ENCODE measurements at regions not wholly inside any gene's neighbourhood (a gene's known extent, or its start where the extent isn't known, plus 50 kb on each side); places are given as distances from the start of the nearest gene placed in this dataset.

DNA sequence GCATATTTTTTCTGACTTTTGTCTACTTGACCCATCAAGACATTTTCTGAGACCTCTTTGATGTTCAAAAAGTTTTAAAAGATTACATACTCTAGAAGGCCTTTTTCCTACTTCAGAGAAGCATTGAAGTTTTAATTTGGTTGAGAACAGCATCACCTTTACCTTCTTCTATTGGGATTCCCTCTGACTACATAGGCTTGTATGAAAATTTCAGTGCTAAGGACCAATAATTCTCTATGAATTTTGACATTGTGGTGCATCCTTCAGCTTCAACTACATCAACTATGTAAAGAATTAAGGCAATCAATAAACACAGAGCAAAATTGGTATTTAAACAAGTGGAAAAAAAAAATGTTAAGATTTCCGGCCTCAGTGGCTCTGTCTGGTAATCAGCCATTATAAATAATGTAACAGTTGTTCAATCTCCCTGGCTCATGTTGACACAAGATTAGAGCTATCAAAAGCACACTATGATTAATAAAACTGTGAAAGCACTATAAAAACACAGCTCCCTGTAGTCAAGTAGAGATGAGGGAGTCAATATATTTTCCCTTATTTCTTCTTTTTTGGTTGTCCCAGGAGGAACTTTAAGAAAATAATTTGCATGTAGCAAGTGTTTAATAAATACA lies 627.0 kb upstream of the SYT4 start:
- TF ChIP-seq, protein P1, sequence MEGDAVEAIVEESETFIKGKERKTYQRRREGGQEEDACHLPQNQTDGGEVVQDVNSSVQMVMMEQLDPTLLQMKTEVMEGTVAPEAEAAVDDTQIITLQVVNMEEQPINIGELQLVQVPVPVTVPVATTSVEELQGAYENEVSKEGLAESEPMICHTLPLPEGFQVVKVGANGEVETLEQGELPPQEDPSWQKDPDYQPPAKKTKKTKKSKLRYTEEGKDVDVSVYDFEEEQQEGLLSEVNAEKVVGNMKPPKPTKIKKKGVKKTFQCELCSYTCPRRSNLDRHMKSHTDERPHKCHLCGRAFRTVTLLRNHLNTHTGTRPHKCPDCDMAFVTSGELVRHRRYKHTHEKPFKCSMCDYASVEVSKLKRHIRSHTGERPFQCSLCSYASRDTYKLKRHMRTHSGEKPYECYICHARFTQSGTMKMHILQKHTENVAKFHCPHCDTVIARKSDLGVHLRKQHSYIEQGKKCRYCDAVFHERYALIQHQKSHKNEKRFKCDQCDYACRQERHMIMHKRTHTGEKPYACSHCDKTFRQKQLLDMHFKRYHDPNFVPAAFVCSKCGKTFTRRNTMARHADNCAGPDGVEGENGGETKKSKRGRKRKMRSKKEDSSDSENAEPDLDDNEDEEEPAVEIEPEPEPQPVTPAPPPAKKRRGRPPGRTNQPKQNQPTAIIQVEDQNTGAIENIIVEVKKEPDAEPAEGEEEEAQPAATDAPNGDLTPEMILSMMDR (IDR thresholded peaks at IDR 0.05), result no peak
- no peak for TF ChIP-seq POLR2AphosphoS5 (IDR thresholded peaks at IDR 0.05)

Measured in transverse colon (tissue), 4 donors.